ENCODE measurements at regions not wholly inside any gene's neighbourhood (a gene's known extent, or its start where the extent isn't known, plus 50 kb on each side); places are given as distances from the start of the nearest gene placed in this dataset.

- Histone ChIP-seq H3K9me3 (no peaks in the 10 kb centered on the region), H3K36me3 (no peaks in the 10 kb centered on the region), H3K4me3 (no peak overlapping the region), H3K27me3 (no peaks in the 10 kb centered on the region)
- no peak for DNase-seq
Measured at GRCh38 chr12:17438141-17438540, 651.9 kb downstream of the RERGL start.

- Histone ChIP-seq H3K4me3 (no peak overlapping the region), H3K27me3 (no peaks in the 10 kb centered on the region), H3K9me3 (no peaks in the 10 kb centered on the region), H3K36me3 (no peaks in the 10 kb centered on the region)
- DNase-seq, result no peak
Measured at GRCh38 chr12:17416748-17417147, 673.2 kb downstream of the RERGL start.

GRCh38 chr12:17414596-17414995 lies 675.4 kb downstream of the RERGL start:
- DNase-seq, result no peak
- Histone ChIP-seq H3K9me3 (no peaks in the 10 kb centered on the region), H3K36me3 (no peaks in the 10 kb centered on the region), H3K4me3 (no peak overlapping the region), H3K27me3 (no peaks in the 10 kb centered on the region)

- Histone ChIP-seq H3K36me3 (no peaks in the 10 kb centered on the region), H3K9me3 (no peaks in the 10 kb centered on the region), H3K4me3 (no peak overlapping the region), H3K27me3 (no peaks in the 10 kb centered on the region)
- DNase-seq, result no peak
Measured at GRCh38 chr12:17411662-17412061, 678.3 kb downstream of the RERGL start.

GRCh38 chr12:17388679-17389078 lies 701.3 kb downstream of the RERGL start:
- DNase-seq, result no peak
- Histone ChIP-seq H3K27me3 (no peaks in the 10 kb centered on the region), H3K4me3 (no peak overlapping the region), H3K36me3 (no peaks in the 10 kb centered on the region), H3K9me3 (no peaks in the 10 kb centered on the region)

- no peaks in the 10 kb centered on the region for H3K27me3 ChIP-seq
- DNase-seq, result no peak
- no peaks in the 10 kb centered on the region for H3K36me3 ChIP-seq
- no peaks in the 10 kb centered on the region for H3K9me3 ChIP-seq
- no peak overlapping the region for H3K4me3 ChIP-seq
Measured at GRCh38 chr12:17383321-17383720, 706.7 kb downstream of the RERGL start.

- Histone ChIP-seq H3K36me3 (no peaks in the 10 kb centered on the region), H3K27me3 (no peaks in the 10 kb centered on the region), H3K9me3 (no peaks in the 10 kb centered on the region), H3K4me3 (no peak overlapping the region)
- DNase-seq, result no peak
Measured at GRCh38 chr12:17381211-17381610, 708.8 kb downstream of the RERGL start.

- Histone ChIP-seq H3K27me3 (no peaks in the 10 kb centered on the region), H3K9me3 (no peaks in the 10 kb centered on the region), H3K36me3 (no peaks in the 10 kb centered on the region), H3K4me3 (no peak overlapping the region)
- no peak for DNase-seq
Measured at GRCh38 chr12:17372508-17372907, 717.5 kb downstream of the RERGL start.

- H3K36me3 ChIP-seq, result no peaks in the 10 kb centered on the region
- DNase-seq, result no peak
- no peak overlapping the region for H3K4me3 ChIP-seq
- H3K27me3 ChIP-seq, result no peaks in the 10 kb centered on the region
- H3K9me3 ChIP-seq, result no peaks in the 10 kb centered on the region
Measured at GRCh38 chr12:17371491-17372215, 718.3 kb downstream of the RERGL start.

GRCh38 chr12:17370621-17371020 lies 719.4 kb downstream of the RERGL start:
- DNase-seq, result no peak
- Histone ChIP-seq H3K36me3 (no peaks in the 10 kb centered on the region), H3K4me3 (no peak overlapping the region), H3K9me3 (no peaks in the 10 kb centered on the region), H3K27me3 (no peaks in the 10 kb centered on the region)

GRCh38 chr12:17369556-17369955 lies 720.4 kb downstream of the RERGL start:
- no peaks in the 10 kb centered on the region for H3K36me3 ChIP-seq
- no peak for DNase-seq
- no peaks in the 10 kb centered on the region for H3K27me3 ChIP-seq
- H3K4me3 ChIP-seq, result no peak overlapping the region
- no peaks in the 10 kb centered on the region for H3K9me3 ChIP-seq

GRCh38 chr12:17361224-17361623 lies 728.8 kb downstream of the RERGL start:
- DNase-seq, result no peak
- H3K4me3 ChIP-seq, result no peak overlapping the region
- no peaks in the 10 kb centered on the region for H3K36me3 ChIP-seq
- no peaks in the 10 kb centered on the region for H3K27me3 ChIP-seq
- no peaks in the 10 kb centered on the region for H3K9me3 ChIP-seq

- Histone ChIP-seq H3K27me3 (no peaks in the 10 kb centered on the region), H3K9me3 (no peaks in the 10 kb centered on the region), H3K36me3 (no peaks in the 10 kb centered on the region), H3K4me3 (no peak overlapping the region)
- no peak for DNase-seq
Measured at GRCh38 chr12:17358835-17359234, 731.2 kb downstream of the RERGL start.

- no peaks in the 10 kb centered on the region for H3K9me3 ChIP-seq
- no peaks in the 10 kb centered on the region for H3K27me3 ChIP-seq
- H3K4me3 ChIP-seq, result no peak overlapping the region
- H3K36me3 ChIP-seq, result no peaks in the 10 kb centered on the region
- DNase-seq, result no peak
Measured at GRCh38 chr12:17357396-17357795, 732.6 kb downstream of the RERGL start.

- no peak for DNase-seq
- no peaks in the 10 kb centered on the region for H3K9me3 ChIP-seq
- H3K27me3 ChIP-seq, result no peaks in the 10 kb centered on the region
- no peaks in the 10 kb centered on the region for H3K36me3 ChIP-seq
- no peak overlapping the region for H3K4me3 ChIP-seq
Measured at GRCh38 chr12:17352164-17352563, 737.8 kb downstream of the RERGL start.

GRCh38 chr12:17348311-17348710 lies 741.7 kb downstream of the RERGL start:
- Histone ChIP-seq H3K9me3 (no peaks in the 10 kb centered on the region), H3K36me3 (no peaks in the 10 kb centered on the region), H3K27me3 (no peaks in the 10 kb centered on the region), H3K4me3 (no peak overlapping the region)
- DNase-seq, result no peak

GRCh38 chr12:17344649-17345048 lies 738.7 kb upstream of the LMO3 start:
- H3K4me3 ChIP-seq, result no peak overlapping the region
- no peaks in the 10 kb centered on the region for H3K9me3 ChIP-seq
- H3K27me3 ChIP-seq, result no peaks in the 10 kb centered on the region
- DNase-seq, result no peak
- no peaks in the 10 kb centered on the region for H3K36me3 ChIP-seq

- DNase-seq, result no peak
- Histone ChIP-seq H3K27me3 (no peaks in the 10 kb centered on the region), H3K36me3 (no peaks in the 10 kb centered on the region), H3K4me3 (no peak overlapping the region), H3K9me3 (no peaks in the 10 kb centered on the region)
Measured at GRCh38 chr12:17342381-17342961, 736.5 kb upstream of the LMO3 start.
